Naive B cell (primary cell): ENCODE measurements at regions not wholly inside any gene's neighbourhood (a gene's known extent, or its start where the extent isn't known, plus 50 kb on each side); places are given as distances from the start of the nearest gene placed in this dataset.
"Not testable (repeated sequence)": the region's sequence is repeated elsewhere in the genome, so short reads cannot be mapped to it uniquely, and the experiment has no call there.

Experiments
- ATAC-seq, 2 donors: fragments of 150-1000 bp; cut with Tn5 transposase; 2 replicates each; pipeline ENCODE4 v1.10.0; 2021; ENCODE audit warnings: low read depth in 2 of 2, mild to moderate bottlenecking in 2 of 2, moderate library complexity in 2 of 2
- DNase-seq: peaks from one replicate; pipeline ENCODE4 v3.0.0; 2022
- H3K27ac Mint-ChIP-seq, 6 donors: one replicate each; pipeline ENCODE4 v1.8.0; 2020 to 2022; ENCODE audit warnings: mild to moderate bottlenecking in 6 of 6, mixed read lengths in 6 of 6, moderate library complexity in 5 of 6, inconsistent platforms in 2 of 6
- H3K27me3 Mint-ChIP-seq, 3 donors: one replicate each; pipeline ENCODE4 v1.8.0; 2021 to 2022; ENCODE audit warnings: mixed read lengths in 3 of 3, mild to moderate bottlenecking in 1 of 3
- H3K36me3 Mint-ChIP-seq, 2 donors: one replicate each; pipeline ENCODE4 v1.8.0; 2020 to 2022; ENCODE audit warnings: mixed read lengths in 2 of 2, inconsistent platforms in 1 of 2, mild to moderate bottlenecking in 1 of 2
- H3K4me1 Mint-ChIP-seq, 3 donors: one replicate each; pipeline ENCODE4 v1.8.0; 2020 to 2022; ENCODE audit warnings: mixed read lengths in 3 of 3, inconsistent platforms in 1 of 3, mild to moderate bottlenecking in 1 of 3, moderate library complexity in 1 of 3
- H3K4me3 Mint-ChIP-seq, 8 donors: one replicate each; pipeline ENCODE4 v1.8.0; 2020 to 2022; ENCODE audit warnings: mild to moderate bottlenecking in 8 of 8, mixed read lengths in 8 of 8, moderate library complexity in 8 of 8, inconsistent platforms in 2 of 8
- H3K9me3 Mint-ChIP-seq, 7 donors: one replicate each; pipeline ENCODE4 v1.8.0; 2020 to 2022; ENCODE audit warnings: mixed read lengths in 7 of 7, mild to moderate bottlenecking in 5 of 7, inconsistent platforms in 2 of 7, moderate library complexity in 1 of 7

- H3K36me3 Mint-ChIP-seq, result peaks cover 6 to 9% of the 10 kb centered on the region in 2 donors
- H3K9me3 Mint-ChIP-seq, result peaks cover 8 to 39% (median 15%) of the 10 kb centered on the region in 7 donors
These were observed 240.3 kb upstream of the TRPC7 start for GRCh38 chr5:136605638-136606037.

GRCh38 chr5:136600306-136600705, 235.0 kb upstream of the TRPC7 start:
- H3K4me1 Mint-ChIP-seq, result no peaks in the 10 kb centered on the region

More at GRCh38 chr5:136605638-136606037, 240.3 kb upstream of the TRPC7 start:
- Mint-ChIP-seq H3K27ac (no peak overlapping the region), H3K27me3 (no peaks in the 10 kb centered on the region), H3K4me1 (no peaks in the 10 kb centered on the region), H3K4me3 (no peak overlapping the region)
- no peak for DNase-seq
- no peak for ATAC-seq

GRCh38 chr5:136598802-136599404, 233.6 kb upstream of the TRPC7 start:
- no peak for ATAC-seq
- no peak for DNase-seq
- Mint-ChIP-seq H3K4me1 (no peaks in the 10 kb centered on the region), H3K27ac (no peak overlapping the region), H3K9me3 (peaks cover 8 to 42% (median 20%) of the 10 kb centered on the region in 7 donors), H3K4me3 (no peak overlapping the region), H3K36me3 (peaks cover 6 to 11% of the 10 kb centered on the region in 2 donors), H3K27me3 (no peaks in the 10 kb centered on the region)

More at GRCh38 chr5:136600306-136600705, 235.0 kb upstream of the TRPC7 start:
- ATAC-seq, result no peak
- Mint-ChIP-seq H3K36me3 (peaks cover 6 to 11% of the 10 kb centered on the region in 2 donors), H3K27ac (no peak overlapping the region), H3K9me3 (peaks cover 8 to 48% (median 20%) of the 10 kb centered on the region in 7 donors), H3K4me3 (no peak overlapping the region), H3K27me3 (no peaks in the 10 kb centered on the region)
- DNase-seq, result no peak

- no peak overlapping the region for H3K27ac Mint-ChIP-seq
- DNase-seq (no peak), ATAC-seq (no peak)
- H3K4me1 Mint-ChIP-seq, result no peaks in the 10 kb centered on the region
- H3K36me3 Mint-ChIP-seq, result no peaks in the 10 kb centered on the region
- H3K4me3 Mint-ChIP-seq, result no peak overlapping the region
- H3K27me3 Mint-ChIP-seq, result no peaks in the 10 kb centered on the region
- peaks cover 0 to 11% (median 5%) of the 10 kb centered on the region in 7 donors for H3K9me3 Mint-ChIP-seq
These were observed 229.1 kb upstream of the TRPC7 start for GRCh38 chr5:136594416-136594815.

GRCh38 chr5:136590581-136590980, 225.2 kb upstream of the TRPC7 start:
- H3K27ac Mint-ChIP-seq, result no peak overlapping the region

GRCh38 chr5:136586196-136586595, 220.9 kb upstream of the TRPC7 start:
- ATAC-seq (no peak), DNase-seq (no peak)
- no peaks in the 10 kb centered on the region for H3K36me3 Mint-ChIP-seq
- no peaks in the 10 kb centered on the region for H3K4me1 Mint-ChIP-seq
- H3K4me3 Mint-ChIP-seq, result no peak overlapping the region
- H3K27ac Mint-ChIP-seq, result no peak overlapping the region
- H3K27me3 Mint-ChIP-seq, result no peaks in the 10 kb centered on the region
- H3K9me3 Mint-ChIP-seq, result peaks cover 0 to 14% (median 1%) of the 10 kb centered on the region in 7 donors

More at GRCh38 chr5:136590581-136590980, 225.2 kb upstream of the TRPC7 start:
- peaks cover 0 to 13% (median 3%) of the 10 kb centered on the region in 7 donors for H3K9me3 Mint-ChIP-seq
- no peak overlapping the region for H3K4me3 Mint-ChIP-seq
- ATAC-seq (no peak), DNase-seq (no peak)
- H3K27me3 Mint-ChIP-seq, result no peaks in the 10 kb centered on the region
- H3K36me3 Mint-ChIP-seq, result no peaks in the 10 kb centered on the region
- no peaks in the 10 kb centered on the region for H3K4me1 Mint-ChIP-seq

GRCh38 chr5:136584474-136584873, 219.1 kb upstream of the TRPC7 start:
- no peaks in the 10 kb centered on the region for H3K27me3 Mint-ChIP-seq
- ATAC-seq, result no peak
- H3K36me3 Mint-ChIP-seq, result no peaks in the 10 kb centered on the region
- H3K9me3 Mint-ChIP-seq, result peaks cover 0 to 11% (median 0%) of the 10 kb centered on the region in 7 donors
- no peak overlapping the region for H3K27ac Mint-ChIP-seq
- DNase-seq, result no peak
- no peaks in the 10 kb centered on the region for H3K4me1 Mint-ChIP-seq
- H3K4me3 Mint-ChIP-seq, result no peak overlapping the region

GRCh38 chr5:136579238-136579637, 213.9 kb upstream of the TRPC7 start:
- DNase-seq (no peak), ATAC-seq (no peak)
- Mint-ChIP-seq H3K4me1 (no peaks in the 10 kb centered on the region), H3K36me3 (no peaks in the 10 kb centered on the region), H3K9me3 (peaks cover 0 to 9% (median 0%) of the 10 kb centered on the region in 7 donors), H3K27me3 (no peaks in the 10 kb centered on the region), H3K4me3 (no peak overlapping the region), H3K27ac (no peak overlapping the region)

GRCh38 chr5:136569875-136570274, 204.5 kb upstream of the TRPC7 start:
- H3K4me3 Mint-ChIP-seq, DNase-seq, H3K9me3 Mint-ChIP-seq, H3K4me1 Mint-ChIP-seq, ATAC-seq, H3K36me3 Mint-ChIP-seq, H3K27me3 Mint-ChIP-seq: not testable (repeated sequence)
- H3K27ac Mint-ChIP-seq, result peak overlapping the region in 1 of 6 donors; percentile 1

GRCh38 chr5:136565457-136565856, 200.1 kb upstream of the TRPC7 start:
- not testable (repeated sequence) for ATAC-seq, DNase-seq, H3K27me3 Mint-ChIP-seq, H3K36me3 Mint-ChIP-seq, H3K4me3 Mint-ChIP-seq, H3K4me1 Mint-ChIP-seq, H3K27ac Mint-ChIP-seq
- H3K9me3 Mint-ChIP-seq, result peaks cover 1 to 11% (median 4%) of the 10 kb centered on the region in 7 donors

- not testable (repeated sequence) for H3K4me3 Mint-ChIP-seq, DNase-seq, ATAC-seq, H3K36me3 Mint-ChIP-seq, H3K4me1 Mint-ChIP-seq, H3K27ac Mint-ChIP-seq, H3K27me3 Mint-ChIP-seq
- H3K9me3 Mint-ChIP-seq, result peaks cover 0 to 11% (median 4%) of the 10 kb centered on the region in 7 donors
These were observed 199.7 kb upstream of the TRPC7 start for GRCh38 chr5:136565050-136565449.

GRCh38 chr5:136564431-136564830, 199.1 kb upstream of the TRPC7 start:
- DNase-seq, H3K4me1 Mint-ChIP-seq, H3K27ac Mint-ChIP-seq, H3K36me3 Mint-ChIP-seq, H3K27me3 Mint-ChIP-seq, ATAC-seq, H3K4me3 Mint-ChIP-seq: not testable (repeated sequence)
- peaks cover 0 to 11% (median 3%) of the 10 kb centered on the region in 7 donors for H3K9me3 Mint-ChIP-seq

GRCh38 chr5:136563489-136563888, 198.1 kb upstream of the TRPC7 start:
- no peak for ATAC-seq

GRCh38 chr5:136560126-136560525, 194.8 kb upstream of the TRPC7 start:
- Mint-ChIP-seq H3K27me3 (peaks cover 0 to 3% (median 0%) of the 10 kb centered on the region in 3 donors), H3K27ac (no peak overlapping the region), H3K4me1 (no peaks in the 10 kb centered on the region), H3K9me3 (peaks cover 0 to 12% (median 6%) of the 10 kb centered on the region in 7 donors), H3K36me3 (peaks cover 0 to 2% of the 10 kb centered on the region in 2 donors), H3K4me3 (no peak overlapping the region)
- ATAC-seq (no peak), DNase-seq (no peak)

More at GRCh38 chr5:136563489-136563888, 198.1 kb upstream of the TRPC7 start:
- H3K9me3 Mint-ChIP-seq, result peaks cover 0 to 11% (median 3%) of the 10 kb centered on the region in 7 donors
- DNase-seq, result no peak
- H3K4me3 Mint-ChIP-seq, result no peak overlapping the region
- no peaks in the 10 kb centered on the region for H3K4me1 Mint-ChIP-seq
- peaks cover 0 to under 1% (median 0%) of the 10 kb centered on the region in 3 donors for H3K27me3 Mint-ChIP-seq
- H3K27ac Mint-ChIP-seq, result no peak overlapping the region
- H3K36me3 Mint-ChIP-seq, result no peaks in the 10 kb centered on the region
